ENCODE measurements at regions not wholly inside any gene's neighbourhood (a gene's known extent, or its start where the extent isn't known, plus 50 kb on each side); places are given as distances from the start of the nearest gene placed in this dataset.

DNA sequence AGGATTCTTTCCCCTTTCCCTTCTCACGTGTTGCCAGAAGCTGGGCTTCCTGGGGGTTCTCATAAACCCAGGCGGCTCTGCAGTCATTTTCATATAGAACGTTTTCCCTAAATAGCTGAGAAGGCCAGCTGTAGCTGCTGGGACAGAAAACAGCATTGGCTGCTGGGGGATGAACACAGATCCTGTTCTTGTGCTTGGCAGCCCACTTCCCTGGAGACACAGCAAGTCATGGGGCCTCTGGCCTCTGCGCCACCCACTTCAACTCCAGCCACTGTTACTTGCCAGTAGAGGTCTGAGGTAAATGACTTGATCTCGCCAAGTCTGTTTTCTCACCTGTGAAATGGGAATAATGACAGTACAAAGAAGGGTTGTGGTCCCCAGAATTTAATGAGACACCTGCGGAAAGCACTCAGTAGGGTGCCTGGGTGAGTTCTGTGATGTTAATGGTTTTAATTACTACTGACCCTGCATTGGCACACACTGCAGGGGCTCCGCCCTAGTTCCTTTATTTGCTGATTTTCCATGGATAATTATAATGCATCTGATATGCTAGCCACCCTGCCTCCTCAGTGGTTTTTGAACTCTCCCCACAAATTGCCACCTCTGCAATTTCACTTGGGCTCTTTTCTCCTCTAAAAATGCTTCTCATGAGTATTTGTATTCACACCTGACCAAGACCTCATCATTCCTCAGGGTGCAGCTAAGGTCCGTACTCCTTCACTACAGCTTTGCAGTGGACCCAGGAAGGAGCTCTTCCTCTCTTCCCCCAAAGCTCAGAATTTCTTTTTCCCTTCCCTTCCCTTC, 274.7 kb downstream of the RPLP1 start:
- no peak overlapping the region for H3K27ac ChIP-seq
- no peaks in the 10 kb centered on the region for H4K20me1 ChIP-seq (ENCODE audit: insufficient read depth)
- ChIA-PET CTCF (interaction anchor here (0.6 kb wide), 2 partner anchors 118 to 167 kb away, joined by 4 to 9 read pairs; no protein-coding TSS in a partner anchor), POLR2A (ENCODE audit: unreplicated experiment) (no interaction called here)
- intact Hi-C loops (cut with micrococcal nuclease; ENCODE audit: unreplicated experiment), result loop anchor here (10.0 kb wide), 1 partner anchor 243 kb away; no protein-coding TSS in a partner anchor
- no peak for TF ChIP-seq EZH2 (IDR thresholded peaks at IDR 0.05; ENCODE audit: low read depth)
- TF ChIP-seq, protein P1, sequence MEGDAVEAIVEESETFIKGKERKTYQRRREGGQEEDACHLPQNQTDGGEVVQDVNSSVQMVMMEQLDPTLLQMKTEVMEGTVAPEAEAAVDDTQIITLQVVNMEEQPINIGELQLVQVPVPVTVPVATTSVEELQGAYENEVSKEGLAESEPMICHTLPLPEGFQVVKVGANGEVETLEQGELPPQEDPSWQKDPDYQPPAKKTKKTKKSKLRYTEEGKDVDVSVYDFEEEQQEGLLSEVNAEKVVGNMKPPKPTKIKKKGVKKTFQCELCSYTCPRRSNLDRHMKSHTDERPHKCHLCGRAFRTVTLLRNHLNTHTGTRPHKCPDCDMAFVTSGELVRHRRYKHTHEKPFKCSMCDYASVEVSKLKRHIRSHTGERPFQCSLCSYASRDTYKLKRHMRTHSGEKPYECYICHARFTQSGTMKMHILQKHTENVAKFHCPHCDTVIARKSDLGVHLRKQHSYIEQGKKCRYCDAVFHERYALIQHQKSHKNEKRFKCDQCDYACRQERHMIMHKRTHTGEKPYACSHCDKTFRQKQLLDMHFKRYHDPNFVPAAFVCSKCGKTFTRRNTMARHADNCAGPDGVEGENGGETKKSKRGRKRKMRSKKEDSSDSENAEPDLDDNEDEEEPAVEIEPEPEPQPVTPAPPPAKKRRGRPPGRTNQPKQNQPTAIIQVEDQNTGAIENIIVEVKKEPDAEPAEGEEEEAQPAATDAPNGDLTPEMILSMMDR (conservative IDR thresholded peaks at IDR 0.05), result no peak
- H3K27me3 ChIP-seq (ENCODE audit: insufficient read depth, low read depth), result no peaks in the 10 kb centered on the region
- peaks cover 23% of the 10 kb centered on the region for H3K4me1 ChIP-seq (replicated peaks; ENCODE audit: insufficient read depth)
- DNase-seq, result no peak
- no peak overlapping the region for H2AFZ ChIP-seq
- H3F3A ChIP-seq (ENCODE audit: insufficient read depth, low read depth), result peaks cover 17% of the 10 kb centered on the region; the same call in 1 of the 2 replicates
- no peak overlapping the region for H3K4me2 ChIP-seq
- H3K9me3 ChIP-seq (ENCODE audit: insufficient read depth, low read depth), result no peaks in the 10 kb centered on the region
- H3K4me3 ChIP-seq, result no peak overlapping the region
- H3K36me3 ChIP-seq (ENCODE audit: low read depth), result no peaks in the 10 kb centered on the region
- BruUV-seq (replicated peaks), result no TSS peak
- H3K9me2 ChIP-seq (ENCODE audit: insufficient read depth), result no peaks in the 10 kb centered on the region
- no peaks in the 10 kb centered on the region for H3K79me2 ChIP-seq (ENCODE audit: low read depth)

DNA sequence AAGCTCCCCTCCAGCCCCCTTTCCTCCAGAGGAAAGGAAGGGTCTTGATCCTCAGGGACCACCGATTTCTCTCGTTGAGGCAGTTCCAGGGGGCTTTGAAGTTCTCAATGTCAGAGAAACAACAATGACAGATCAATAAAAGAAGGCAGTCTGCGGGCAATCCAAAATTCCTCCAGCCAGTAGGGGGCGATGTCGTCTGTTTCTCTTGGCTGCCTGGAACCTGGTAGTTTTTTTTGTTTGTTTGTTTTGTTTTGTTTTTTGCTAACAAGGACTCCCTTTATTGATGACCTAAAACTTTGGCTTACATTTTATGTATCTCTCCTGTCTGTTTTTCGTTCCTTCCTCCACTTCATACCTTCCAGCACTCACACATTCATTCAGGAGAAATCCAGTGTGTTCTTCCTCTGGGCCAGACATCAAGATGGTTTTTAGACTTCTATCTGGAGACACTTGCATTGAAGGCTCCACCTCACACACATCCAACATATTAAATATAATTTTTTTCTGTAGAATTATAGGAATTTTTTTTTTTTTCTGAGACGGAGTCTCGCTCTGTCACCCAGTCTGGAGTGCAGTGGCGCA, 276.6 kb downstream of the RPLP1 start:
- H3K4me3 ChIP-seq, result no peak overlapping the region
- H3K4me2 ChIP-seq, result no peak overlapping the region
- no peaks in the 10 kb centered on the region for H3K27me3 ChIP-seq (ENCODE audit: insufficient read depth, low read depth)
- H3K79me2 ChIP-seq (ENCODE audit: low read depth), result no peaks in the 10 kb centered on the region
- ChIA-PET CTCF (interaction anchor here (0.6 kb wide), 1 partner anchor 226 kb away, joined by 3 read pairs; no protein-coding TSS in a partner anchor), POLR2A (ENCODE audit: unreplicated experiment) (no interaction called here)
- H3K9me3 ChIP-seq (ENCODE audit: insufficient read depth, low read depth), result no peaks in the 10 kb centered on the region
- DNase-seq, result peak in 1 of 2 experiments; percentile 27
- no peaks in the 10 kb centered on the region for H3K9me2 ChIP-seq (ENCODE audit: insufficient read depth)
- TF ChIP-seq EZH2 (IDR thresholded peaks at IDR 0.05; ENCODE audit: low read depth), result no peak
- TF ChIP-seq, protein P1 (conservative IDR thresholded peaks at IDR 0.05), result peak; percentile 78
- intact Hi-C loops (cut with micrococcal nuclease; ENCODE audit: unreplicated experiment), result loop anchor here (10.0 kb wide), 1 partner anchor 244 kb away; no protein-coding TSS in a partner anchor
- no peak overlapping the region for H3K27ac ChIP-seq
- no peaks in the 10 kb centered on the region for H4K20me1 ChIP-seq (ENCODE audit: insufficient read depth)
- H3K4me1 ChIP-seq (replicated peaks; ENCODE audit: insufficient read depth), result peaks cover 19% of the 10 kb centered on the region
- no peaks in the 10 kb centered on the region for H3K36me3 ChIP-seq (ENCODE audit: low read depth)
- H2AFZ ChIP-seq, result no peak overlapping the region
- BruUV-seq (replicated peaks), result no TSS peak
- H3F3A ChIP-seq (ENCODE audit: insufficient read depth, low read depth), result peaks cover 16% of the 10 kb centered on the region; the same call in 1 of the 2 replicates

DNA sequence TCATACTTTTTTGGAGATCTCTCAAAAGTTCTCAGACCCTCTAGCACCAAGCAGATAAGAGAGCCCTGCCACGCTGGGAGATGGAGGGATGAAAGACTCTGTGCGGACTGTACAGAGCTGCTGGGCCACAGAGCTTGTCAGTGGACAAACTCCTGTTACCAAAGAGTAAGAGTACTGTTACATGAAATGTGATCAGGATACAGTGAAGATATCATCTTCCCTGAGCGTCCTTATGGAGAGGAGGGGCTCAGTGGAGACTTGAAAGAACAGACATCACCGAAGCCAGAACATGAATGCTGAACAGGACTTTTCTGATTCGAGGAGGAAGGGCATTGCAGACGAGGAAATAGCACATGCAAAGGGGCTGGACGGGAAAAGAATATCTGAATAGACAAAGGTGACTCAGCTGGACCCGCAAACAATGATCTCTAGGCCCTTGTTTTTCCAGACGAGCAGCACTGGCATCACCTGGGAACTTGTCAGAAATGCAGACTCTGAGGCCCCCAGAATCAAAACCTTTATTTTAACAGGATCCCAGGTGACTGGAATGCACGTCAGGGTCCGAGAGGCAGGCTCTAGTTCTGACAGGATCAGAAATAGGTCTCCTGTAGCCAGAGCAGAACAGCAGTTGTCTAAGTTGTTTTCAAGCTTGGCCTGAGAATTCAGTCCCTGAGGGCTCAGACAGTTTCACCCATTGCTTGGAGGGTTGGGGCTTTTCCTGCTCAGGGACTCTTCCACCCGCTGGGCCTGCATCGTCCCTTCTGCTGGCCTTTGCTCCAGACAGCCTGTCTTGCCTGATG, 277.9 kb downstream of the RPLP1 start:
- intact Hi-C loops (cut with micrococcal nuclease; ENCODE audit: unreplicated experiment), result loop anchor here (5.0 kb wide), 1 partner anchor 362 kb away; no protein-coding TSS in a partner anchor
- no peaks in the 10 kb centered on the region for H3K9me2 ChIP-seq (ENCODE audit: insufficient read depth)
- TF ChIP-seq EZH2 (IDR thresholded peaks at IDR 0.05; ENCODE audit: low read depth), result no peak
- TF ChIP-seq, protein P1 (conservative IDR thresholded peaks at IDR 0.05), result no peak
- ChIA-PET CTCF (interaction anchor here (0.6 kb wide), 1 partner anchor 368 kb away, joined by 3 read pairs; no protein-coding TSS in a partner anchor), POLR2A (ENCODE audit: unreplicated experiment) (no interaction called here)
- H3K36me3 ChIP-seq (ENCODE audit: low read depth), result no peaks in the 10 kb centered on the region
- DNase-seq, result peak; percentile 34 to 63
- peak overlapping the region; percentile 53 for H3K27ac ChIP-seq
- peaks cover 19% of the 10 kb centered on the region for H3K4me1 ChIP-seq (replicated peaks; ENCODE audit: insufficient read depth)
- peaks cover 16% of the 10 kb centered on the region; the same call in 1 of the 2 replicates for H3F3A ChIP-seq (ENCODE audit: insufficient read depth, low read depth)
- H4K20me1 ChIP-seq (ENCODE audit: insufficient read depth), result no peaks in the 10 kb centered on the region
- peak overlapping the region; percentile 48 for H3K4me2 ChIP-seq
- no peaks in the 10 kb centered on the region for H3K9me3 ChIP-seq (ENCODE audit: insufficient read depth, low read depth)
- no peaks in the 10 kb centered on the region for H3K79me2 ChIP-seq (ENCODE audit: low read depth)
- peak overlapping the region; percentile 56; the same call in 1 of the 2 replicates for H2AFZ ChIP-seq
- H3K27me3 ChIP-seq (ENCODE audit: insufficient read depth, low read depth), result no peaks in the 10 kb centered on the region
- H3K4me3 ChIP-seq, result no peak overlapping the region
- no TSS peak for BruUV-seq (replicated peaks)

All from PC-9 (cell line).